ENCODE measurements at regions not wholly inside any gene's neighbourhood (a gene's known extent, or its start where the extent isn't known, plus 50 kb on each side); places are given as distances from the start of the nearest gene placed in this dataset.

DNA sequence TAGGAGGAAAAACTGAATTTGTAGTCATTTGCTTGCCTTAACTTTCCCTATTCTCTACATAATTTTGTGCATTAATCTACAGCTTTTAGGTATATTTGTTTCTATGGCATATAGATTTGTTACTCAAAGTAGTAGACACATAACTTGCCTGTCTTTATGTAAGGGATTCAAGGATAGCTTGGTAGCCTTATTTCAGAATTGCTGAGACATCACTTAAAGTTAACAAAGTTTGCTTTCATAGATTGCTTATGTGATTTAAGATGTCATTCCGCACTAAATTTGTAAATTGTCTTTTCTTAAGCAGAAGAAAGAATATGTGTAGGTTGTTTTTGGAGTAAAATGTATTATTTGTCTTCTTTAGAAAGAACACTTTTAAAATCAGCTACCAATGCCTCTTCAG lies 477.7 kb upstream of the NOVA1 start:
- DNase-seq (ENCODE audit: low spot score): no peak
- ATAC-seq: no peak

DNA sequence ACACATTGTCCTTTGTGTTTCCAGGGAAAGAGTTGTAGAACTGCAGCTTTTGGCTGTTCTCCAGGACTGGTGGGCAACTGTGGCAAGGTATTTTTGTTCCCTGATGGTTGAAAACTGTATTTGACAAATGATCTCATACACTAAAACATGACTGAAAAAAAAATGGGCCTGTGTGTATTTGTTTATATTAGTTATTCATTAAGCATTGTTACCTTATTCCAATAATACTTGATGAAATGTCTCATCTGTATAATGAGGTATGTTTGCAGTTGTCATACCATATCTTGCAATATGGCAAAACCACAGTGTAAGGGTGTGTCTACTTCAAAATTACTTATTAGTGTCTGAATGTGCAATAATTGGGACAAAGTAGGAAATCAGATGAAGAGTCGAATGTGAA lies 479.4 kb upstream of the NOVA1 start:
- DNase-seq (ENCODE audit: low spot score) (no peak), ATAC-seq (no peak)

DNA sequence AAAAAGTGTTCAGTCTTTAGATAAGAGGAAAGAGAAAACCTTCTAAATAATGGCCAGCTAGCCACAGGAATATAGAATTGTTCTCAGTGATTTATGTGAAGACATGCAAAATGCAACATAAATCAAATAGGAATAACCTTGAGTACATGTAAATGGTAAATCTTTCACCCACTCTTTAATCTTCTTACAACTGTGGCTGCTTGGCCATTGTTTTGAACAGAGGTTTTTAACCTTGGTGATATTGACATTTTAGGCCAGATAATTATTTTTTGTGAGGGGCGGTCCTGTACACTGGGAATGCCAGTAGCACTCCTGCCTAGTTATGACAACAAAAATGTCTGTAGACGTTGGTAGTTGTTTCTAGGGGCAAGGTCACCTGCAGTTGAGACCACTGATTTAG lies 479.9 kb upstream of the NOVA1 start:
- ATAC-seq (no peak), DNase-seq (ENCODE audit: low spot score) (no peak)

DNA sequence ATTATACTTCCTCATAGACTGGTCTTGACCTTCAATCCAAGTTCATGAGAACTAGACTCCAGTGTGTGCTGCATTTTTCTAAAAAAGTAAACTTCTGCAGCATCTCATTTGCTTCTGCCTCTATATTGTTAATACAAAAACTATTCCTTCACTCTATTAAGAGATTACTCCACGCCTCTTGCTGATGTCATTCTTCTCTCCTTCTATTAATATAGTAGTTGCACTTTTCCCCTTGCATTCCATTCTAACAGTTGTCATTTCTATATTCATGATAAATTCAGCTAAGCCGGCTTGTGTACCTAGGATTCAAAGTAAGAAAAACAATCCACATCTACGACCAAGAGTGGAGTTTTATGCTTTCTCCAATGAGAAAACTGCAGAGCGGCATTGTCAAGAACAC lies 480.4 kb upstream of the NOVA1 start:
- no peak for DNase-seq (ENCODE audit: low spot score)
- ATAC-seq: no peak

- DNase-seq (ENCODE audit: low spot score) (no peak), ATAC-seq (no peak)
Measured at GRCh38 chr14:27079716-27080115, 481.9 kb upstream of the NOVA1 start.

GRCh38 chr14:27085500-27085899 lies 487.7 kb upstream of the NOVA1 start:
- DNase-seq (ENCODE audit: low spot score) (no peak), ATAC-seq (no peak)

- DNase-seq (ENCODE audit: low spot score) (no peak), ATAC-seq (no peak)
Measured at GRCh38 chr14:27090716-27091115, 492.9 kb upstream of the NOVA1 start.

DNA sequence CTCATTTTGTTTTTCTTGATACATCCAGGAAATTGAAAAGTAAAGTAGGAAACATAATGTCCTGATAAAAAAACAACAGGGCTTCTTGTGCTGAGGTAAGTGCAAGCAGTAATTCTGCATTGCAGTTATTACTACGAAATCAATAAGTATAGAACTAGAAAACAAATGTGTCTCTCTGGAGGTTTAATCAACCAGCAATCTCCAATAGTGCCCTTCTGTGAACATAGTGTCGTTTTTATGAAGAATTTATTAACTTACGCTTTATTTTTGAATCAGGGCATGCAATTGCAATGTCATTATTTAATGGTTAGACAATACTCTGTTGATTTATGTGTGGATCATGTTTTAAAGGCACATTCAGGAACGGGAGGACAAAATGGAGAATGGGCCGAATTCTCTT lies 494.1 kb upstream of the NOVA1 start:
- ATAC-seq (no peak), DNase-seq (ENCODE audit: low spot score) (no peak)

- no peak for DNase-seq (ENCODE audit: low spot score)
Measured at GRCh38 chr14:27096091-27096490, 498.3 kb upstream of the NOVA1 start.

DNA sequence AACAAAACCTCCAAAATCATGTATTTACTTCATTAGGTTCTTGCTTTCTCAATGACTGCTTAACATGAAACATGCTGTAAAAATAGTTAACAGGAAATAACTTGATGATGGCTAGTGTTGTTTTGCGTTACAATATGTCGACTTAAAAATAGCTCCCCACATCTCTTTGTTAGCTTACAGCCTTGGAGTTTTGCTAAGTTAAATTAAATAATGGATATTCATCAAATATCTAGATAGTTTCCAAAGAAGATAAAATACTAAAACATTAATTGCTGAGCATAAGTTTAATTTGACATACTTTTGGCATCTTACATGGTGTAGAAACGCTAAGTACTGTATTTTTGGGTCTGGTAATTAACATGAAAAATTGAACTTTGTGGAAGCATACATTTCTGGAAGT lies 500.6 kb upstream of the NOVA1 start:
- no peak for ATAC-seq
- DNase-seq (ENCODE audit: low spot score): no peak

More at GRCh38 chr14:27096091-27096490, 498.3 kb upstream of the NOVA1 start:
- ATAC-seq: no peak

GRCh38 chr14:27114180-27114579 lies 516.3 kb upstream of the NOVA1 start:
- DNase-seq (ENCODE audit: low spot score) (no peak), ATAC-seq (no peak)

GRCh38 chr14:27123162-27123561 lies 525.3 kb upstream of the NOVA1 start:
- DNase-seq (ENCODE audit: low spot score) (no peak), ATAC-seq (no peak)

GRCh38 chr14:27127838-27128237 lies 530.0 kb upstream of the NOVA1 start:
- ATAC-seq: no peak
- no peak for DNase-seq (ENCODE audit: low spot score)

GRCh38 chr14:27134200-27134599 lies 536.4 kb upstream of the NOVA1 start:
- DNase-seq (ENCODE audit: low spot score) (no peak), ATAC-seq (no peak)

GRCh38 chr14:27145170-27145569 lies 547.3 kb upstream of the NOVA1 start:
- ATAC-seq (no peak), DNase-seq (ENCODE audit: low spot score) (no peak)

DNA sequence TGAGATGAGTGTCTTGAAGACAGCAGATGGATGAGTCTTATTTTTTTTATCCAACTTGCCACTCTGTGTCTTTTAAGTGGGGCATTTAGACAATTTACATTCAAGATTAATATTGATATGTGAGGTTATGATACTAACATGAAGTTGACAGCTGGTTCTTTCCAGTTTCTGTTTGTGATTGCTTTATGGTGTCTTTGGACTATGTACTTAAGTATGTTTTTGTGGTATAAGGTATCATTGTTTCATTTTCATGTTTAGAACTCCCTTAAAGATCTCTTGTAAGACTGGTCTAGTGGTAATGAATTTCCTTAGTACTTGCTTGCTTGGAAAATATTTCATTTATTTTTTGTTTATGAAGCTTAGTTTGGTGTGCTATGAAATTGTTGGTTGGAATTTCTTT lies 550.3 kb upstream of the NOVA1 start:
- DNase-seq (ENCODE audit: low spot score) (no peak), ATAC-seq (no peak)

DNA sequence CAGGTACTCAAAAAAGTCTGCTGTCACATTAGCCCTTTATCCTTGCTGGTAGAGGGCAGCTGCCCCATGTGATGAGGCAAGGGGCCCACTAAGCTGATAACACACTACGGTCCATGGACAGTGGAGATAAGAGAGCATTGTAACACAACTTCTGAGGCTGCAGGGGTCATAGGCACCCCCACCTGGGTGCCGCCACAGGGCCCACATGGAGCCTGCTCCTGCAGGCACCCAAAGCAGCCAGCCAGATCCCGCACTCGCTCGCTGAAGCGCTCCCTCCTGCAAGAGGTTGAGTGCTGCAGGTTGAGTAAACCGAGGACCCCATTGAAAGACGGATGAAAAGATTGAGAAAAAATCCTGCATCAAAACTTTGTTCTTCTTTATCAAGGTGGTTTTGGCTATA lies 566.3 kb upstream of the NOVA1 start:
- DNase-seq (ENCODE audit: low spot score) (no peak), ATAC-seq (no peak)

DNA sequence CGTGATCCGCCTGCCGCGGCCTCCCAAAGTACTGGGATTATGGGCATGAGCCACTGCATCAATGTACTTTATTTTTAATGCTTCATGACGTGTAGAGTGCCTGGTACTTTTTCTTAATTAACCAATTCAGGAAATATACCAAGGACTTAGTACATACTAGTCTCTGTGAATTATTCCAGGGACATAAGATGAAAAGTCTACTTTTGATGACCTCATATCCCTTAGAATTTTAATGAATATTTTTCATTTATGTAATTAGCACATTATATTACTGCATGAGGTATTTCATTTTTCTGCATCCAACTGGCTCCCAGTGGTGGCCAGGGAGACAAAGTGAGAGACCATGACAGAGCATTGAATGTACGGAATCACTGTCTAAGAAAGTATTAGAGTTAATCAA lies 577.7 kb upstream of the NOVA1 start:
- DNase-seq (ENCODE audit: low spot score) (no peak), ATAC-seq (no peak)

GRCh38 chr14:27181333-27181732 lies 583.5 kb upstream of the NOVA1 start:
- DNase-seq (ENCODE audit: low spot score): no peak
- no peak for ATAC-seq

DNA sequence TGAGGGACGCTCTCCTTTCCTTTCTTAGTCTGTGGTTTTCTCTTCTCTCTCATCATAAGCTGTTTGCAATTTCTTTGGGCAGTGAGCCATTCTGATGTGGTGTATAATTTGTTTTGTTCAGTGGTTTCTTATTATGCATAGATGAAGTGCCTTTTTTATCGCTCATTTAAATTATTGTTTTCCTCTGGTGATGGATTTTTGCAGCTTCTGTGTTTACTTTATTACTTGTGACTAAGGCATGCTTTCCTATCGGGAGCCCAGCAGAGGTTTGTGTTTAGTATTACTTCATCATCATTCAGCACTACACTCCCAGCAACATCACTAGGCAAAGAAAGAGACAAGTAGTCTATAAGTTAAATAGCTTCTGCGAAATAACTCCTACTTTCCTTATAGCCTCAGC lies 586.6 kb upstream of the NOVA1 start:
- no peak for DNase-seq (ENCODE audit: low spot score)
- no peak for ATAC-seq

GRCh38 chr14:27186048-27186447 lies 588.2 kb upstream of the NOVA1 start:
- ATAC-seq: no peak
- no peak for DNase-seq (ENCODE audit: low spot score)

DNA sequence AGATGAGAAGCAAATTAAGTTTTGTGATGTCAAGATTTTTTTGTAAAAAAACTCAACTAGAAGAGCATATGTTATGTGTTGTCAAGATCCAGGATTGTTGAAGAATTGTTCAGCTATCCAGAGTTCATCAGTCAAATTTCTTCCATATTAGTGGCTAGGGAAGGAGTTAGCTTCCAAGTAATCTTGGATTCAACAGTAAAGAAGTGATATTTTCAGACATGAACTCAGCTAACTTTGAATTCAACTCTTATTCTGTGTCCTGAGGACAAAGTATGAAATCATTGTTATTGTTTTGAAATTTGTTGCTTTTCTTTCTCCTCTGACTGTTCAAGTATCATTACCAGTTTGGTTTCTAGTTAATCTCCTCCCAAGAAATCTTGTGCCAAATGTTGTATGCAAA lies 589.3 kb upstream of the NOVA1 start:
- no peak for DNase-seq (ENCODE audit: low spot score)
- no peak for ATAC-seq

DNA sequence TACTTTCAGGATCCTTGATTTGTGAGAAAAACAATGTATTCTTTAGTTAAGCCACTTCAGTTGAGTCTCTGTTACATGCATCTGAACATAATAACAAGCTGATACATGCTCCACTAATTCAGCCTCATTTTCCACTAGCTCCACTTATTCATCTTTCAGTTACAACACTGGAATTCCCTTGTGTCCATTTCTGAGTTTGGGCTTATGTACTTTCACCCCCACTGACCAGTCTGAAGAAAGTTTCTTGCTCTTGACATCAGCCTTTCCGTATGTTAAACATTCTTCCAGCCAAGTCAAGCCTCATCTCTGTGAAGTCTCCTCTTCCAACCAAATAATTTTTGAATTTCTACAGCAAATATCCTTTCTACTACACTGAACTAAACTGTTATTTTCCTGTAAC lies 592.5 kb upstream of the NOVA1 start:
- no peak for DNase-seq (ENCODE audit: low spot score)
- ATAC-seq: no peak

DNA sequence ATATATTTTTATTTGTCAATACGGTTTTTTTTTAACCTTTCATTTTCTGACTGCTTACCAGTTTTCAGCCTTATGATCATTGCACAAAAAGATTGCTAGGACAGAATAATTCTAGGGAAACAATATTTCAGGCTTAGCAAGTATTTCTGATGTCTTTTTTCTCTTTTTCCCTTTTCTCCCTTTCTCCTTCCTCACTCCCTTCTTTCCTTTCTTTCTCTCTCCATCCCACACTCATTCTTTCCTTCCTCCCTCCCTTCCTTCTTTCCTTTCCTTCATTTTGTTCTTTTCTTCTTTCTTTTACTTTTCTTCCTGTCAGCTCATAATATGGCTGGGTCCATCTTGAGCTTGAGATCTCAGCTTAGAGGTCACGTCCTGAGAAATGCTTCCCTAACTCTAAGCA lies 601.4 kb upstream of the NOVA1 start:
- DNase-seq (ENCODE audit: low spot score) (no peak), ATAC-seq (no peak)

All from left lobe of liver (tissue), 2 donors.